WI38 (cell line): ENCODE measurements at regions not wholly inside any gene's neighbourhood (a gene's known extent, or its start where the extent isn't known, plus 50 kb on each side); places are given as distances from the start of the nearest gene placed in this dataset.
A peak's percentile ranks its signal among the peaks of the same experiment; 100 is the strongest.

Experiments
- H3K4me3 ChIP-seq: 2 replicates; pipeline ENCODE4 v1.5.1; 2011; ENCODE audit warnings: low read depth, mild to moderate bottlenecking, control low read depth, low read length
- CTCF ChIP-seq: IDR thresholded peaks from 2 replicates; pipeline ENCODE4 v1.5.1; 2012; ENCODE audit warnings: low read depth, mild to moderate bottlenecking, control low read depth, low read length

- TF ChIP-seq CTCF, result no peak
- no peak overlapping the region; the same call in 1 of the 2 replicates for H3K4me3 ChIP-seq
Observed at GRCh38 chr13:50513300-50513877, 330.1 kb downstream of the DLEU7 start.

- H3K4me3 ChIP-seq, result no peak overlapping the region
- TF ChIP-seq CTCF, result no peak
Observed at GRCh38 chr13:50514249-50514648, 329.2 kb downstream of the DLEU7 start.

- H3K4me3 ChIP-seq, result no peak overlapping the region
- no peak for TF ChIP-seq CTCF
Observed at GRCh38 chr13:50518131-50518530, 325.4 kb downstream of the DLEU7 start.

- peak overlapping the region; percentile 23; the same call in 1 of the 2 replicates for H3K4me3 ChIP-seq
- no peak for TF ChIP-seq CTCF
Observed at GRCh38 chr13:50518781-50519201, 324.7 kb downstream of the DLEU7 start.

- H3K4me3 ChIP-seq, result no peak overlapping the region
- no peak for TF ChIP-seq CTCF
Observed at GRCh38 chr13:50519866-50520265, 323.6 kb downstream of the DLEU7 start.

- TF ChIP-seq CTCF, result no peak
- no peak overlapping the region for H3K4me3 ChIP-seq
Observed at GRCh38 chr13:50521006-50521830, 322.3 kb downstream of the DLEU7 start.

GRCh38 chr13:50521831-50522149 lies 321.7 kb downstream of the DLEU7 start:
- no peak overlapping the region for H3K4me3 ChIP-seq
- no peak for TF ChIP-seq CTCF
